ENCODE measurements at regions not wholly inside any gene's neighbourhood (a gene's known extent, or its start where the extent isn't known, plus 50 kb on each side); places are given as distances from the start of the nearest gene placed in this dataset.

GRCh38 chr6:15980801-15981200 is 148.1 kb upstream of the MYLIP start:
- DNase-seq (ENCODE audit: low read depth): no peak
- H3K4me3 ChIP-seq (ENCODE audit: low read depth, low read length): no peak overlapping the region
- no peak for TF ChIP-seq CTCF (IDR thresholded peaks at IDR 0.05; ENCODE audit: insufficient read depth, low read depth, low read length)
- H3K36me3 ChIP-seq (ENCODE audit: control insufficient read depth, insufficient read depth, low read length): no peaks in the 10 kb centered on the region
- POLR2A ChIA-PET: no interaction called here
- CTCF ChIA-PET: interaction anchor here (1.9 kb wide), 1 partner anchor 12 kb away, joined by 5 read pairs; no protein-coding TSS in a partner anchor
- H3K27me3 ChIP-seq (ENCODE audit: control insufficient read depth, insufficient read depth, low read length): no peaks in the 10 kb centered on the region

GRCh38 chr6:15978426-15978825 is 150.5 kb upstream of the MYLIP start:
- ChIA-PET CTCF (no interaction called here), POLR2A (no interaction called here)
- no peaks in the 10 kb centered on the region for H3K27me3 ChIP-seq (ENCODE audit: control insufficient read depth, insufficient read depth, low read length)
- no peak for DNase-seq (ENCODE audit: low read depth)
- TF ChIP-seq CTCF (IDR thresholded peaks at IDR 0.05; ENCODE audit: insufficient read depth, low read depth, low read length): no peak
- no peak overlapping the region for H3K4me3 ChIP-seq (ENCODE audit: low read depth, low read length)
- H3K36me3 ChIP-seq (ENCODE audit: control insufficient read depth, insufficient read depth, low read length): no peaks in the 10 kb centered on the region

- Histone ChIP-seq H3K27me3 (ENCODE audit: control insufficient read depth, insufficient read depth, low read length) (no peaks in the 10 kb centered on the region), H3K36me3 (ENCODE audit: control insufficient read depth, insufficient read depth, low read length) (no peaks in the 10 kb centered on the region), H3K4me3 (ENCODE audit: low read depth, low read length) (no peak overlapping the region)
- CTCF ChIA-PET: interaction anchor here (0.9 kb wide), 1 partner anchor 10 kb away, joined by 4 read pairs; no protein-coding TSS in a partner anchor
- POLR2A ChIA-PET: no interaction called here
- no peak for TF ChIP-seq CTCF (IDR thresholded peaks at IDR 0.05; ENCODE audit: insufficient read depth, low read depth, low read length)
- no peak for DNase-seq (ENCODE audit: low read depth)
Measured at GRCh38 chr6:15977050-15977449, 151.8 kb upstream of the MYLIP start.

GRCh38 chr6:15974817-15975216 is 154.1 kb upstream of the MYLIP start:
- no peak overlapping the region for H3K4me3 ChIP-seq (ENCODE audit: low read depth, low read length)
- ChIA-PET CTCF (no interaction called here), POLR2A (no interaction called here)
- H3K27me3 ChIP-seq (ENCODE audit: control insufficient read depth, insufficient read depth, low read length): no peaks in the 10 kb centered on the region
- no peak for DNase-seq (ENCODE audit: low read depth)
- H3K36me3 ChIP-seq (ENCODE audit: control insufficient read depth, insufficient read depth, low read length): no peaks in the 10 kb centered on the region
- TF ChIP-seq CTCF (IDR thresholded peaks at IDR 0.05; ENCODE audit: insufficient read depth, low read depth, low read length): no peak

GRCh38 chr6:15970517-15970916 is 158.4 kb upstream of the MYLIP start:
- CTCF ChIA-PET: no interaction called here
- Histone ChIP-seq H3K4me3 (ENCODE audit: low read depth, low read length) (no peak overlapping the region), H3K27me3 (ENCODE audit: control insufficient read depth, insufficient read depth, low read length) (no peaks in the 10 kb centered on the region), H3K36me3 (ENCODE audit: control insufficient read depth, insufficient read depth, low read length) (no peaks in the 10 kb centered on the region)
- no peak for DNase-seq (ENCODE audit: low read depth)
- no peak for TF ChIP-seq CTCF (IDR thresholded peaks at IDR 0.05; ENCODE audit: insufficient read depth, low read depth, low read length)
- POLR2A ChIA-PET: no interaction called here
